HCT116 (cell line): ENCODE measurements at regions not wholly inside any gene's neighbourhood (a gene's known extent, or its start where the extent isn't known, plus 50 kb on each side); places are given as distances from the start of the nearest gene placed in this dataset.

Source experiments
- ELF1 ChIP-seq: IDR thresholded peaks from 2 replicates; pipeline ENCODE4 v1.6.1; 2012; ENCODE audit warnings: low read depth, borderline replicate concordance
- SIN3A ChIP-seq: IDR thresholded peaks from 2 replicates; pipeline ENCODE4 v1.6.1; 2012; ENCODE audit warnings: low read depth
- YY1 ChIP-seq: IDR thresholded peaks from 2 replicates; pipeline ENCODE4 v1.6.1; 2011; ENCODE audit warnings: low read length, low read depth, moderate library complexity, mild to moderate bottlenecking; ENCODE audit not compliant: insufficient replicate concordance; ENCODE audit errors: extremely low read depth
- TF ChIP-seq, protein P1 (sequence below): IDR thresholded peaks from 2 replicates; pipeline ENCODE4 v1.6.1; 2012

DNA sequence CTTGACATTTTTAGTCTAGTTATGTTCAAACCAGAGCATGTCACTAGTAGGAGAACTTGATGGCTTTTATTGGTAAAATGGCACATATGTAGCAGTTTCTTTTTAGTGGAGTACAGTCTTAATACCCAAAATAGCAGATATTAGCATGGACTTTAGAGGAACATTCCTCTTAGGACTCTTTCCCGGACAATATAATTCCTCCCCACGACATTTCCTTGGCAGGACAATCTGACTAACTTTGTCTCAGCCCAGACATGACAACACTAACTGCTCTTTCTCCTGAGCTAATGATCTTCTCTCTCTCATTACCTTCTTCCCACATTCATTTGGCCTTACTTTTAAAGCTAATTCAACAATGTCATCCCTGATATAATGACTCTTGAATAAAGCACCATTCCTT, 62.5 kb downstream of the ADAMTS1 start:
- TF ChIP-seq, protein P1, sequence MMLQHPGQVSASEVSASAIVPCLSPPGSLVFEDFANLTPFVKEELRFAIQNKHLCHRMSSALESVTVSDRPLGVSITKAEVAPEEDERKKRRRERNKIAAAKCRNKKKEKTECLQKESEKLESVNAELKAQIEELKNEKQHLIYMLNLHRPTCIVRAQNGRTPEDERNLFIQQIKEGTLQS: no peak
- no peak for TF ChIP-seq SIN3A
- no peak for TF ChIP-seq YY1
- TF ChIP-seq ELF1: no peak
